ENCODE measurements at regions not wholly inside any gene's neighbourhood (a gene's known extent, or its start where the extent isn't known, plus 50 kb on each side); places are given as distances from the start of the nearest gene placed in this dataset.

GRCh38 chr11:134516529-134516928 is 104.5 kb upstream of the B3GAT1 start:
- no peak overlapping the region for H3K4me2 ChIP-seq (ENCODE audit: low read length)
- H4K20me1 ChIP-seq (ENCODE audit: insufficient read depth, low read length) = no peaks in the 10 kb centered on the region
- H3K27me3 ChIP-seq (ENCODE audit: low read depth, low read length) = no peaks in the 10 kb centered on the region

GRCh38 chr11:134515081-134515960 is 103.3 kb upstream of the B3GAT1 start:
- no peak overlapping the region for H3K27ac ChIP-seq (ENCODE audit: low read length)
- no peaks in the 10 kb centered on the region for H3K79me2 ChIP-seq (ENCODE audit: low read length)
- no peak overlapping the region for H3K4me3 ChIP-seq (ENCODE audit: low read length)
- H3K27me3 ChIP-seq (ENCODE audit: low read depth, low read length) = no peaks in the 10 kb centered on the region
- H2AFZ ChIP-seq (ENCODE audit: low read depth, low read length) = no peak overlapping the region
- no peaks in the 10 kb centered on the region for H3K9me3 ChIP-seq (ENCODE audit: insufficient read depth, low read length)
- no peaks in the 10 kb centered on the region for H3K4me1 ChIP-seq (ENCODE audit: low read length)
- H3K4me2 ChIP-seq (ENCODE audit: low read length) = no peak overlapping the region
- H3K36me3 ChIP-seq (replicated peaks; ENCODE audit: low read depth, low read length) = no peaks in the 10 kb centered on the region
- no peaks in the 10 kb centered on the region for H4K20me1 ChIP-seq (ENCODE audit: insufficient read depth, low read length)
- H3K9ac ChIP-seq (ENCODE audit: low read length) = no peak overlapping the region
- TF ChIP-seq EZH2phosphoT487 (IDR thresholded peaks at IDR 0.05; ENCODE audit: low read depth) (no peak), CTCF (IDR thresholded peaks at IDR 0.05; ENCODE audit: low read depth, low read length) (no peak)

More at GRCh38 chr11:134516529-134516928, 104.5 kb upstream of the B3GAT1 start:
- Histone ChIP-seq H3K36me3 (replicated peaks; ENCODE audit: low read depth, low read length) (no peaks in the 10 kb centered on the region), H3K4me3 (ENCODE audit: low read length) (no peak overlapping the region), H3K79me2 (ENCODE audit: low read length) (no peaks in the 10 kb centered on the region), H3K4me1 (ENCODE audit: low read length) (no peaks in the 10 kb centered on the region), H3K9me3 (ENCODE audit: insufficient read depth, low read length) (no peaks in the 10 kb centered on the region), H3K27ac (ENCODE audit: low read length) (no peak overlapping the region), H2AFZ (ENCODE audit: low read depth, low read length) (no peak overlapping the region), H3K9ac (ENCODE audit: low read length) (no peak overlapping the region)
- TF ChIP-seq EZH2phosphoT487 (IDR thresholded peaks at IDR 0.05; ENCODE audit: low read depth) = no peak
- no peak for TF ChIP-seq CTCF (IDR thresholded peaks at IDR 0.05; ENCODE audit: low read depth, low read length)

GRCh38 chr11:134514354-134514951 is 102.4 kb upstream of the B3GAT1 start:
- TF ChIP-seq CTCF (IDR thresholded peaks at IDR 0.05; ENCODE audit: low read depth, low read length) (no peak), EZH2phosphoT487 (IDR thresholded peaks at IDR 0.05; ENCODE audit: low read depth) (no peak)
- no peaks in the 10 kb centered on the region for H3K27me3 ChIP-seq (ENCODE audit: low read depth, low read length)

GRCh38 chr11:134513585-134514120 is 101.6 kb upstream of the B3GAT1 start:
- no peaks in the 10 kb centered on the region for H3K4me1 ChIP-seq (ENCODE audit: low read length)
- H3K9ac ChIP-seq (ENCODE audit: low read length) = no peak overlapping the region
- no peaks in the 10 kb centered on the region for H3K9me3 ChIP-seq (ENCODE audit: insufficient read depth, low read length)
- H3K79me2 ChIP-seq (ENCODE audit: low read length) = no peaks in the 10 kb centered on the region
- no peak overlapping the region for H3K4me2 ChIP-seq (ENCODE audit: low read length)
- no peak overlapping the region for H2AFZ ChIP-seq (ENCODE audit: low read depth, low read length)
- H3K36me3 ChIP-seq (replicated peaks; ENCODE audit: low read depth, low read length) = no peaks in the 10 kb centered on the region
- no peaks in the 10 kb centered on the region for H3K27me3 ChIP-seq (ENCODE audit: low read depth, low read length)
- H4K20me1 ChIP-seq (ENCODE audit: insufficient read depth, low read length) = no peaks in the 10 kb centered on the region
- no peak for TF ChIP-seq EZH2phosphoT487 (IDR thresholded peaks at IDR 0.05; ENCODE audit: low read depth)
- no peak for TF ChIP-seq CTCF (IDR thresholded peaks at IDR 0.05; ENCODE audit: low read depth, low read length)
- no peak overlapping the region for H3K4me3 ChIP-seq (ENCODE audit: low read length)
- no peak overlapping the region for H3K27ac ChIP-seq (ENCODE audit: low read length)

More at GRCh38 chr11:134514354-134514951, 102.4 kb upstream of the B3GAT1 start:
- no peak overlapping the region for H3K27ac ChIP-seq (ENCODE audit: low read length)
- no peaks in the 10 kb centered on the region for H3K4me1 ChIP-seq (ENCODE audit: low read length)
- H3K79me2 ChIP-seq (ENCODE audit: low read length) = no peaks in the 10 kb centered on the region
- H3K4me2 ChIP-seq (ENCODE audit: low read length) = no peak overlapping the region
- no peak overlapping the region for H2AFZ ChIP-seq (ENCODE audit: low read depth, low read length)
- H3K9me3 ChIP-seq (ENCODE audit: insufficient read depth, low read length) = no peaks in the 10 kb centered on the region
- no peaks in the 10 kb centered on the region for H3K36me3 ChIP-seq (replicated peaks; ENCODE audit: low read depth, low read length)
- H3K4me3 ChIP-seq (ENCODE audit: low read length) = no peak overlapping the region
- no peaks in the 10 kb centered on the region for H4K20me1 ChIP-seq (ENCODE audit: insufficient read depth, low read length)
- H3K9ac ChIP-seq (ENCODE audit: low read length) = no peak overlapping the region
